SK-N-SH (cell line): ENCODE measurements at regions not wholly inside any gene's neighbourhood (a gene's known extent, or its start where the extent isn't known, plus 50 kb on each side); places are given as distances from the start of the nearest gene placed in this dataset.

Source experiments
- CTCF ChIA-PET: fragments of 300-600, 350-600 bp; formaldehyde crosslinking; extraction: SDS; loops from one replicate; lab custom pipeline; 2021; lab: Yijun Ruan, JAX
- POLR2A ChIA-PET: fragments of 350-600 bp; sonication (Branson Sonifier 250); formaldehyde crosslinking; extraction: SDS; loops from one replicate; lab custom pipeline; 2020; ENCODE audit warnings: antibody characterized with exemption, inconsistent platforms; lab: Yijun Ruan, JAX
- DNase-seq: peaks from one replicate; pipeline ENCODE4 v3.0.0; 2012
- H2AFZ ChIP-seq: fragments of 200-600 bp; sonication (generic); 2 replicates; pipeline ENCODE4 v1.8.1; 2016; ENCODE audit warnings: antibody characterized with exemption, mild to moderate bottlenecking, low read depth
- H3F3A ChIP-seq: fragments of 200-600 bp; sonication (generic); replicated peaks from 2 replicates; pipeline ENCODE3; 2016; ENCODE audit warnings: antibody characterized with exemption, mild to moderate bottlenecking; ENCODE audit not compliant: insufficient read depth
- H3K27ac ChIP-seq, 2 experiments: fragments of 200-500 bp in 1 of 2; fragments of 200-600 bp in 1 of 2; sonication (Bioruptor generic) in 1 of 2; sonication (generic), shearing (Covaris generic) in 1 of 2; 2 replicates each; pipeline versions ENCODE4 v1.5.1 to v1.6.1; 2014 to 2016; ENCODE audit warnings: low read depth in 2 of 2, inconsistent platforms in 1 of 2, low read length in 1 of 2, mild to moderate bottlenecking in 1 of 2, mixed read lengths in 1 of 2
- H3K27me3 ChIP-seq: fragments of 200-600 bp; sonication (generic), shearing (Covaris generic); 2 replicates; pipeline ENCODE4 v1.6.1; 2016; ENCODE audit warnings: mixed run types; ENCODE audit not compliant: insufficient read depth
- H3K36me3 ChIP-seq, 2 experiments: fragments of 200-500 bp in 1 of 2; fragments of 200-600 bp in 1 of 2; sonication (Bioruptor generic) in 1 of 2; sonication (generic) in 1 of 2; replicated peaks in 1 of 2; 2 replicates each; pipeline versions ENCODE3 to v1.5.1; 2014 to 2016; ENCODE audit warnings: low read length in 1 of 2, mild to moderate bottlenecking in 1 of 2; ENCODE audit not compliant: insufficient read depth in 2 of 2, control insufficient read depth in 1 of 2
- H3K4me1 ChIP-seq, 2 experiments: fragments of 200-500 bp in 1 of 2; fragments of 200-600 bp in 1 of 2; sonication (Bioruptor generic) in 1 of 2; sonication (generic), shearing (Covaris generic) in 1 of 2; 2 replicates each; pipeline versions ENCODE4 v1.5.1 to v1.6.1; 2014 to 2016; ENCODE audit warnings: low read depth in 1 of 2, low read length in 1 of 2, mixed run types in 1 of 2; ENCODE audit not compliant: insufficient read depth in 2 of 2, control insufficient read depth in 1 of 2
- H3K4me2 ChIP-seq: fragments of 200-600 bp; sonication (generic), shearing (Covaris generic); 2 replicates; pipeline ENCODE4 v1.6.1; 2017; ENCODE audit warnings: mixed run types
- H3K4me3 ChIP-seq, 2 experiments: fragments of 200-500 bp in 1 of 2; fragments of 200-600 bp in 1 of 2; sonication (Bioruptor generic) in 1 of 2; sonication (generic), shearing (Covaris generic) in 1 of 2; 2 replicates each; pipeline versions ENCODE4 v1.5.1 to v1.8.1; 2014 to 2016; ENCODE audit warnings: low read depth in 2 of 2, inconsistent platforms in 1 of 2, low read length in 1 of 2, mild to moderate bottlenecking in 1 of 2, mixed read lengths in 1 of 2, moderate library complexity in 1 of 2
- H3K79me2 ChIP-seq: fragments of 200-600 bp; sonication (generic); 2 replicates; pipeline ENCODE4 v1.8.1; 2017; ENCODE audit warnings: mild to moderate bottlenecking; ENCODE audit not compliant: insufficient read depth
- H3K9ac ChIP-seq: fragments of 200-600 bp; sonication (generic); 2 replicates; pipeline ENCODE4 v1.6.1; 2017; ENCODE audit warnings: mixed run types
- H3K9me2 ChIP-seq: fragments of 200-600 bp; sonication (generic); 2 replicates; pipeline ENCODE4 v1.6.1; 2017; ENCODE audit warnings: mixed run types
- H3K9me3 ChIP-seq: fragments of 200-600 bp; sonication (generic); 2 replicates; pipeline ENCODE4 v1.6.1; 2017; ENCODE audit warnings: mixed run types, mild to moderate bottlenecking, moderate library complexity
- H4K20me1 ChIP-seq: fragments of 200-600 bp; sonication (generic); 2 replicates; pipeline ENCODE4 v1.6.1; 2017; ENCODE audit warnings: mild to moderate bottlenecking, mixed run types; ENCODE audit not compliant: insufficient read depth
- CHD2 ChIP-seq: fragments of 150-350 bp; IDR thresholded peaks from 2 replicates; pipeline ENCODE4 v1.6.1; 2018; ENCODE audit warnings: low read length; ENCODE audit not compliant: partially characterized antibody
- CTCF ChIP-seq: fragments of 200-600 bp; sonication (generic); IDR thresholded peaks from 2 replicates; pipeline ENCODE4 v1.6.1; 2017; ENCODE audit warnings: antibody characterized with exemption, mild to moderate bottlenecking, moderate library complexity
- EP300 ChIP-seq, 2 experiments: IDR thresholded peaks; 2 replicates each; pipeline versions ENCODE4 v1.4.0 to v1.6.1; 2012; ENCODE audit warnings: borderline replicate concordance in 1 of 2, low read depth in 1 of 2, low read length in 1 of 2
- FOSL2 ChIP-seq: IDR thresholded peaks from 2 replicates; pipeline ENCODE4 v1.4.0; 2012; ENCODE audit warnings: low read depth, mild to moderate bottlenecking, moderate library complexity, borderline replicate concordance
- FOXJ3 ChIP-seq: sonication (generic); formaldehyde crosslinking; IDR thresholded peaks from 2 replicates; pipeline ENCODE4 v1.5.1; 2020; ENCODE audit warnings: mild to moderate bottlenecking, missing genetic modification reagents
- MEF2A ChIP-seq: IDR thresholded peaks from 2 replicates; pipeline ENCODE4 v1.4.0; 2012; ENCODE audit warnings: low read depth, borderline replicate concordance
- NFIC ChIP-seq: IDR thresholded peaks from 2 replicates; pipeline ENCODE4 v1.4.0; 2012; ENCODE audit warnings: borderline replicate concordance
- PBX3 ChIP-seq: IDR thresholded peaks from 2 replicates; pipeline ENCODE4; 2012
- POLR2AphosphoS5 ChIP-seq: IDR thresholded peaks from 2 replicates; pipeline ENCODE4 v1.6.1; 2012; ENCODE audit warnings: low read depth, low read length
- RAD21 ChIP-seq: IDR thresholded peaks from 2 replicates; pipeline ENCODE4 v1.6.1; 2012; ENCODE audit warnings: mild to moderate bottlenecking, low read length
- RCOR1 ChIP-seq: fragments of 150-350 bp; IDR thresholded peaks from 2 replicates; pipeline ENCODE4 v1.6.1; 2017; ENCODE audit warnings: antibody characterized with exemption, low read length
- REST ChIP-seq: IDR thresholded peaks from 2 replicates; pipeline ENCODE4 v1.6.1; 2012; ENCODE audit warnings: mild to moderate bottlenecking, low read depth, low read length, moderate library complexity
- RFX5 ChIP-seq: IDR thresholded peaks from 2 replicates; pipeline ENCODE4 v1.6.1; 2012; ENCODE audit warnings: mild to moderate bottlenecking, improper control_type of control experiment, low read length
- SIN3A ChIP-seq: IDR thresholded peaks from 2 replicates; pipeline ENCODE4 v1.6.1; 2012; ENCODE audit warnings: low read depth, mild to moderate bottlenecking, low read length, moderate library complexity, borderline replicate concordance
- SMC3 ChIP-seq: IDR thresholded peaks from 2 replicates; pipeline ENCODE4 v1.6.1; 2012; ENCODE audit warnings: low read depth, low read length, improper control_type of control experiment
- TAF1 ChIP-seq: IDR thresholded peaks from 2 replicates; pipeline ENCODE4 v1.6.1; 2012; ENCODE audit warnings: low read depth, mild to moderate bottlenecking, low read length, moderate library complexity, borderline replicate concordance
- TCF12 ChIP-seq: IDR thresholded peaks from 2 replicates; pipeline ENCODE4 v1.4.0; 2012
- USF1 ChIP-seq: IDR thresholded peaks from 2 replicates; pipeline ENCODE4 v1.4.0; 2012; ENCODE audit warnings: low read depth, borderline replicate concordance
- YY1 ChIP-seq: IDR thresholded peaks from 2 replicates; pipeline ENCODE4 v1.4.0; 2012; ENCODE audit warnings: low read depth, mild to moderate bottlenecking

- Histone ChIP-seq H3K27me3 (no peaks in the 10 kb centered on the region), H3K4me1 (peaks cover 0 to 7% of the 10 kb centered on the region in 2 experiments; a peak in 1 of 4 replicates), H3F3A (no peaks in the 10 kb centered on the region), H2AFZ (no peak overlapping the region), H4K20me1 (no peaks in the 10 kb centered on the region), H3K9me2 (no peaks in the 10 kb centered on the region), H3K27ac (no peak overlapping the region), H3K79me2 (no peaks in the 10 kb centered on the region), H3K4me3 (no peak overlapping the region), H3K4me2 (no peak overlapping the region), H3K36me3 (no peaks in the 10 kb centered on the region), H3K9ac (no peak overlapping the region), H3K9me3 (no peaks in the 10 kb centered on the region)
- no peak for TF ChIP-seq RAD21
- TF ChIP-seq RCOR1: no peak
- TF ChIP-seq TAF1: no peak
- no peak for TF ChIP-seq NFIC
- TF ChIP-seq YY1: no peak
- no peak for TF ChIP-seq RFX5
- TF ChIP-seq POLR2AphosphoS5: no peak
- TF ChIP-seq FOSL2: no peak
- TF ChIP-seq PBX3: no peak
- TF ChIP-seq CTCF: no peak
- no peak for TF ChIP-seq CHD2
- TF ChIP-seq FOXJ3 (CRISPR knock-in tag): no peak
- TF ChIP-seq MEF2A: no peak
- TF ChIP-seq SIN3A: no peak
- no peak for TF ChIP-seq USF1
- no peak for TF ChIP-seq TCF12
- TF ChIP-seq EP300 (IDR thresholded peaks at IDR 0.05; ENCODE audit: borderline replicate concordance in 1 of 2, low read depth in 1 of 2, low read length in 1 of 2): no peak
- TF ChIP-seq SMC3: no peak
- no peak for TF ChIP-seq REST
- CTCF ChIA-PET: interaction anchor here (1.5 kb wide), 1 partner anchor 10 kb away, joined by 4 read pairs; no protein-coding TSS in a partner anchor
- DNase-seq: no peak
- POLR2A ChIA-PET: no interaction called here
Observed at GRCh38 chr1:106883208-106883607, 173.3 kb upstream of the PRMT6 start.
